Stomach smooth muscle (tissue), 2 donors: ENCODE measurements at regions not wholly inside any gene's neighbourhood (a gene's known extent, or its start where the extent isn't known, plus 50 kb on each side); places are given as distances from the start of the nearest gene placed in this dataset.

Experiments used
- H3K27ac ChIP-seq: one replicate; pipeline ENCODE4 v1.7.0; 2013; ENCODE audit warnings: mild to moderate bottlenecking, low read length, inconsistent platforms
- H3K27me3 ChIP-seq, 2 donors: one replicate each; pipeline ENCODE4 v1.7.0; 2013; ENCODE audit warnings: low read length in 2 of 2; ENCODE audit not compliant: insufficient read depth in 2 of 2, control insufficient read depth in 1 of 2
- H3K36me3 ChIP-seq, 2 donors: one replicate each; pipeline ENCODE4 v1.7.0; 2013; ENCODE audit warnings: low read length in 2 of 2; ENCODE audit not compliant: control insufficient read depth in 2 of 2, insufficient read depth in 2 of 2
- H3K4me1 ChIP-seq: one replicate; pipeline ENCODE4 v1.7.0; 2013; ENCODE audit warnings: low read length; ENCODE audit not compliant: control insufficient read depth, insufficient read depth
- H3K4me3 ChIP-seq, 2 donors: one replicate each; pipeline ENCODE4 v1.7.0; 2013; ENCODE audit warnings: low read length in 2 of 2
- H3K9ac ChIP-seq, 2 donors: one replicate each; pipeline ENCODE4 v1.7.0; 2013; ENCODE audit warnings: low read length in 2 of 2, mild to moderate bottlenecking in 1 of 2
- H3K9me3 ChIP-seq, 2 donors: one replicate each; pipeline ENCODE4 v1.7.0; 2013; ENCODE audit warnings: low read length in 2 of 2; ENCODE audit not compliant: control insufficient read depth in 2 of 2
- donor health status: healthy.
- donor health status: Pancreatic carcinoma.

GRCh38 chr4:14652522-14652921, 349.8 kb upstream of the CPEB2 start:
- no peak overlapping the region for H3K27ac ChIP-seq
- H3K27me3 ChIP-seq = no peaks in the 10 kb centered on the region
- no peak overlapping the region for H3K9ac ChIP-seq
- H3K4me3 ChIP-seq = no peak overlapping the region
- H3K9me3 ChIP-seq = no peaks in the 10 kb centered on the region
- no peaks in the 10 kb centered on the region for H3K36me3 ChIP-seq
- H3K4me1 ChIP-seq = no peaks in the 10 kb centered on the region

GRCh38 chr4:14653338-14653737, 348.9 kb upstream of the CPEB2 start:
- Histone ChIP-seq H3K27ac (no peak overlapping the region), H3K9me3 (no peaks in the 10 kb centered on the region), H3K4me3 (no peak overlapping the region)

GRCh38 chr4:14659286-14659685, 343.0 kb upstream of the CPEB2 start:
- H3K36me3 ChIP-seq = no peaks in the 10 kb centered on the region
- no peak overlapping the region for H3K27ac ChIP-seq
- H3K9me3 ChIP-seq = no peaks in the 10 kb centered on the region
- no peaks in the 10 kb centered on the region for H3K4me1 ChIP-seq
- H3K9ac ChIP-seq = no peak overlapping the region
- H3K27me3 ChIP-seq = no peaks in the 10 kb centered on the region
- no peak overlapping the region for H3K4me3 ChIP-seq

More at GRCh38 chr4:14653338-14653737, 348.9 kb upstream of the CPEB2 start:
- Histone ChIP-seq H3K27me3 (no peaks in the 10 kb centered on the region), H3K4me1 (no peaks in the 10 kb centered on the region), H3K36me3 (no peaks in the 10 kb centered on the region), H3K9ac (no peak overlapping the region)

GRCh38 chr4:14667624-14668151, 334.6 kb upstream of the CPEB2 start:
- H3K27ac ChIP-seq = no peak overlapping the region
- no peaks in the 10 kb centered on the region for H3K36me3 ChIP-seq
- H3K9me3 ChIP-seq = no peaks in the 10 kb centered on the region
- no peak overlapping the region for H3K9ac ChIP-seq
- H3K4me1 ChIP-seq = no peaks in the 10 kb centered on the region
- H3K27me3 ChIP-seq = no peaks in the 10 kb centered on the region
- H3K4me3 ChIP-seq = no peak overlapping the region

- Histone ChIP-seq H3K9me3 (no peaks in the 10 kb centered on the region), H3K9ac (no peak overlapping the region), H3K4me3 (no peak overlapping the region), H3K27ac (no peak overlapping the region), H3K27me3 (no peaks in the 10 kb centered on the region), H3K4me1 (no peaks in the 10 kb centered on the region), H3K36me3 (no peaks in the 10 kb centered on the region)
These were observed 334.0 kb upstream of the CPEB2 start for GRCh38 chr4:14668296-14668695.

GRCh38 chr4:14669371-14669770, 332.9 kb upstream of the CPEB2 start:
- no peaks in the 10 kb centered on the region for H3K27me3 ChIP-seq
- H3K4me3 ChIP-seq = no peak overlapping the region
- H3K36me3 ChIP-seq = no peaks in the 10 kb centered on the region
- H3K9ac ChIP-seq = no peak overlapping the region
- no peaks in the 10 kb centered on the region for H3K4me1 ChIP-seq
- no peaks in the 10 kb centered on the region for H3K9me3 ChIP-seq
- no peak overlapping the region for H3K27ac ChIP-seq

GRCh38 chr4:14671146-14671545, 331.1 kb upstream of the CPEB2 start:
- H3K27me3 ChIP-seq = no peaks in the 10 kb centered on the region
- no peaks in the 10 kb centered on the region for H3K9me3 ChIP-seq
- no peaks in the 10 kb centered on the region for H3K4me1 ChIP-seq
- H3K4me3 ChIP-seq = no peak overlapping the region
- H3K9ac ChIP-seq = no peak overlapping the region
- H3K36me3 ChIP-seq = no peaks in the 10 kb centered on the region
- H3K27ac ChIP-seq = no peak overlapping the region

- Histone ChIP-seq H3K4me1 (no peaks in the 10 kb centered on the region), H3K27ac (no peak overlapping the region), H3K9me3 (no peaks in the 10 kb centered on the region), H3K9ac (no peak overlapping the region), H3K27me3 (no peaks in the 10 kb centered on the region), H3K36me3 (no peaks in the 10 kb centered on the region), H3K4me3 (no peak overlapping the region)
These were observed 326.8 kb upstream of the CPEB2 start for GRCh38 chr4:14675279-14675985.

- no peak overlapping the region for H3K9ac ChIP-seq
- peaks cover 2 to 4% of the 10 kb centered on the region in 2 donors for H3K9me3 ChIP-seq
- H3K4me3 ChIP-seq = no peak overlapping the region
- no peaks in the 10 kb centered on the region for H3K27me3 ChIP-seq
- H3K36me3 ChIP-seq = no peaks in the 10 kb centered on the region
- H3K27ac ChIP-seq = no peak overlapping the region
- H3K4me1 ChIP-seq = no peaks in the 10 kb centered on the region
These were observed 322.4 kb upstream of the CPEB2 start for GRCh38 chr4:14679906-14680305.

- no peaks in the 10 kb centered on the region for H3K36me3 ChIP-seq
- H3K4me3 ChIP-seq = no peak overlapping the region
- no peaks in the 10 kb centered on the region for H3K27me3 ChIP-seq
- H3K27ac ChIP-seq = no peak overlapping the region
- no peaks in the 10 kb centered on the region for H3K4me1 ChIP-seq
- H3K9me3 ChIP-seq = peaks cover 2 to 4% of the 10 kb centered on the region in 2 donors
- no peak overlapping the region for H3K9ac ChIP-seq
These were observed 321.0 kb upstream of the CPEB2 start for GRCh38 chr4:14681330-14681729.

- Histone ChIP-seq H3K9me3 (no peaks in the 10 kb centered on the region), H3K4me1 (no peaks in the 10 kb centered on the region), H3K27me3 (no peaks in the 10 kb centered on the region), H3K4me3 (no peak overlapping the region), H3K9ac (no peak overlapping the region), H3K36me3 (no peaks in the 10 kb centered on the region), H3K27ac (no peak overlapping the region)
These were observed 308.6 kb upstream of the CPEB2 start for GRCh38 chr4:14693728-14694127.
